ENCODE measurements at regions not wholly inside any gene's neighbourhood (a gene's known extent, or its start where the extent isn't known, plus 50 kb on each side); places are given as distances from the start of the nearest gene placed in this dataset.

GRCh38 chr9:82260691-82261090 is 272.1 kb downstream of the SPATA31D1 start:
- TF ChIP-seq CTCF (IDR thresholded peaks at IDR 0.05; ENCODE audit: insufficient read depth, low read length, poor library complexity, severe bottlenecking) (no peak), EZH2phosphoT487 (conservative IDR thresholded peaks at IDR 0.05; ENCODE audit: low read length) (no peak)
